Aorta (tissue), 5 donors: ENCODE measurements at regions not wholly inside any gene's neighbourhood (a gene's known extent, or its start where the extent isn't known, plus 50 kb on each side); places are given as distances from the start of the nearest gene placed in this dataset.
A peak's percentile ranks its signal among the peaks of the same experiment; 100 is the strongest.

Experiments
- ATAC-seq: fragments of 200-7000 bp; cut with Tn5 transposase; one replicate; pipeline ENCODE4 v1.9.1; 2022; ENCODE audit warnings: moderate library complexity; ENCODE audit not compliant: low FRiP score
- DNase-seq, 2 donors: peaks; one replicate each; pipeline ENCODE4 v3.0.0-alpha.2; 2020
- H3K27ac ChIP-seq, 2 donors: one replicate each; pipeline ENCODE4 v1.5.1; 2013; ENCODE audit warnings: low read length in 2 of 2, mild to moderate bottlenecking in 2 of 2, moderate library complexity in 2 of 2, control low read depth in 1 of 2, inconsistent platforms in 1 of 2, low read depth in 1 of 2
- H3K27me3 ChIP-seq, 2 donors: one replicate each; pipeline ENCODE4 v1.6.1; 2013; ENCODE audit warnings: control low read depth in 1 of 2, low read length in 1 of 2, mild to moderate bottlenecking in 1 of 2, moderate library complexity in 1 of 2; ENCODE audit not compliant: insufficient read depth in 2 of 2, control insufficient read depth in 1 of 2
- H3K36me3 ChIP-seq, 2 donors: one replicate each; pipeline ENCODE4 v1.6.1; 2013; ENCODE audit warnings: control low read depth in 1 of 2, low read length in 1 of 2, mild to moderate bottlenecking in 1 of 2; ENCODE audit not compliant: insufficient read depth in 2 of 2, control insufficient read depth in 1 of 2
- H3K4me1 ChIP-seq, 2 donors: one replicate each; pipeline ENCODE4 v1.6.1; 2013; ENCODE audit warnings: low read length in 2 of 2, control low read depth in 1 of 2, mild to moderate bottlenecking in 1 of 2, moderate library complexity in 1 of 2; ENCODE audit not compliant: insufficient read depth in 2 of 2, control insufficient read depth in 1 of 2
- H3K4me3 ChIP-seq, 2 donors: one replicate each; pipeline ENCODE4 v1.5.1; 2013; ENCODE audit warnings: low read length in 2 of 2, control low read depth in 1 of 2, mild to moderate bottlenecking in 1 of 2
- H3K9me3 ChIP-seq: one replicate; pipeline ENCODE4 v1.6.1; 2013; ENCODE audit warnings: mild to moderate bottlenecking, low read length; ENCODE audit not compliant: control insufficient read depth
- WGBS, 2 donors: extraction: QIAGEN DNeasy Blood & Tissue Kit; methylation state at CpG; one replicate each; pipeline ENCODE4 v1.1.7; 2013; 5-methylcytosine and 5-hydroxymethylcytosine counted together
- intact Hi-C, 2 donors: fragments of 100-400 bp; cut with DNase I; formaldehyde crosslinking; loops; one replicate each; pipeline versions ENCODE4 v1.14.2 to v1.15.0; 2022
- donor health status: healthy with polysubstance abuse.
- donor health status: Bipolar disorder and iron deficiency.
- donor health status: DM: no; HTN: no; CAD: no.
- donor health status: DM: no; HTN: no; CAD: no.
- donor health status: DM: yes; HTN: yes; CAD: no.

GRCh38 chrX:125266153-125266660 is 53.5 kb upstream of the TEX13C start:
- no peaks in the 10 kb centered on the region for H3K36me3 ChIP-seq
- 88 to 89% methylated on average over 4 of the region's 4 CpGs for WGBS, 2 donors
- intact Hi-C loops = no loop called here
- no peaks in the 10 kb centered on the region for H3K9me3 ChIP-seq
- H3K27me3 ChIP-seq = no peaks in the 10 kb centered on the region
- DNase-seq (peak in 1 of 2 donors; percentile 57), ATAC-seq (no peak)
- H3K4me1 ChIP-seq = no peaks in the 10 kb centered on the region
- no peak overlapping the region for H3K4me3 ChIP-seq
- no peak overlapping the region for H3K27ac ChIP-seq
